SK-N-MC (cell line): ENCODE measurements at regions not wholly inside any gene's neighbourhood (a gene's known extent, or its start where the extent isn't known, plus 50 kb on each side); places are given as distances from the start of the nearest gene placed in this dataset.

Source experiments
- EZH2 ChIP-seq: fragments of 200-600 bp; sonication (generic); IDR thresholded peaks from one replicate; pipeline ENCODE4 v1.6.1; 2017; ENCODE audit warnings: antibody characterized with exemption
- FOXP2 ChIP-seq: optimal IDR thresholded peaks from 2 replicates; pipeline ENCODE3; 2011; ENCODE audit warnings: mild to moderate bottlenecking, moderate library complexity; ENCODE audit not compliant: insufficient read depth; ENCODE audit errors: extremely low read length, control extremely low read depth
- POLR2AphosphoS5 ChIP-seq: IDR thresholded peaks from 2 replicates; pipeline ENCODE4 v1.6.1; 2012; ENCODE audit warnings: mild to moderate bottlenecking, low read depth, low read length, borderline replicate concordance

GRCh38 chr19:28511655-28512054 lies 701.3 kb downstream of the UQCRFS1 start:
- no peak for TF ChIP-seq EZH2
- no peak for TF ChIP-seq POLR2AphosphoS5
- TF ChIP-seq FOXP2: no peak
